Erythroblast (primary cell): ENCODE measurements at regions not wholly inside any gene's neighbourhood (a gene's known extent, or its start where the extent isn't known, plus 50 kb on each side); places are given as distances from the start of the nearest gene placed in this dataset.

ENCODE experiments used
- GATA1 ChIP-seq: IDR thresholded peaks from 2 replicates; pipeline ENCODE4 v1.6.1; 2011; ENCODE audit warnings: low read depth, mild to moderate bottlenecking, control low read depth, low read length, moderate library complexity
- POLR2A ChIP-seq: IDR thresholded peaks from 2 replicates; pipeline ENCODE4 v1.6.1; 2011; ENCODE audit warnings: mild to moderate bottlenecking, low read length

GRCh38 chr3:43190670-43191069 lies 84.8 kb upstream of the POMGNT2 start:
- TF ChIP-seq POLR2A (no peak), GATA1 (no peak)
